ENCODE measurements at regions not wholly inside any gene's neighbourhood (a gene's known extent, or its start where the extent isn't known, plus 50 kb on each side); places are given as distances from the start of the nearest gene placed in this dataset.

DNA sequence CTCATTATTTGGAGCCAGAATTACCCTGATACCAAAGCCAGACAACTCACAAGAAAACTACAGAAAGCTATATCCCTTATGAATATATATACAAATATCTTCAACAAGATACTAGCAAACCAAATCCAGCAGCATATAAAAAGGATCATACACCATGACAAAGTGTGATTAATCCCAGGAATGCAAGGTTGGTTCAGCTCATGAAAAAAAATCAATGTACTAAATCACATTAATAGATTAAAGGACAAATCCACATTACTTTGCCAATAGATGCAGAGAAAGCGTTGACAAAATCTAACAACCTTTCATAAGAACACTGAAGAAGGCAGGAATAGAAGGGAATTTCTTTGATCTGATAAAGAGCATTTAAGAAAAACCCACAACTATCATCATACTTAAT lies 50.4 kb upstream of the TEAD1 start:
- H3K4me2 ChIP-seq: no peak overlapping the region
- H2AFZ ChIP-seq (ENCODE audit: low read depth): no peak overlapping the region
- 78% methylated on average over 1 of the region's 1 CpG for WGBS (ENCODE audit: low lambda C conversion rate)
- no peaks in the 10 kb centered on the region for H3K9me2 ChIP-seq
- no peaks in the 10 kb centered on the region for H4K20me1 ChIP-seq (ENCODE audit: insufficient read depth)
- peaks cover 18% of the 10 kb centered on the region; the same call in 1 of the 2 replicates for H3K9me3 ChIP-seq
- H3K36me3 ChIP-seq (replicated peaks in 1 of 2; ENCODE audit: control insufficient read depth in 1 of 2, insufficient read depth in 2 of 2, low read length in 1 of 2): peaks cover 0 to 6% of the 10 kb centered on the region in 2 experiments
- H3K4me3 ChIP-seq (ENCODE audit: low read depth in 2 of 2, low read length in 1 of 2): no peak overlapping the region
- H3K4me1 ChIP-seq (ENCODE audit: control insufficient read depth in 1 of 2, insufficient read depth in 2 of 2, low read depth in 1 of 2, low read length in 1 of 2): no peaks in the 10 kb centered on the region; a peak in 2 of 4 replicates
- no peak overlapping the region for H3K9ac ChIP-seq
- no peaks in the 10 kb centered on the region for H3K79me2 ChIP-seq (ENCODE audit: insufficient read depth)
- CTCF ChIA-PET: no interaction called here
- H3K27ac ChIP-seq (ENCODE audit: low read depth in 2 of 2, low read length in 1 of 2): no peak overlapping the region
- H3K27me3 ChIP-seq (ENCODE audit: insufficient read depth): no peaks in the 10 kb centered on the region
- peaks cover 23% of the 10 kb centered on the region for H3F3A ChIP-seq (replicated peaks; ENCODE audit: insufficient read depth)
- POLR2A ChIA-PET: no interaction called here
- no peak for DNase-seq
- TF ChIP-seq, protein P1, sequence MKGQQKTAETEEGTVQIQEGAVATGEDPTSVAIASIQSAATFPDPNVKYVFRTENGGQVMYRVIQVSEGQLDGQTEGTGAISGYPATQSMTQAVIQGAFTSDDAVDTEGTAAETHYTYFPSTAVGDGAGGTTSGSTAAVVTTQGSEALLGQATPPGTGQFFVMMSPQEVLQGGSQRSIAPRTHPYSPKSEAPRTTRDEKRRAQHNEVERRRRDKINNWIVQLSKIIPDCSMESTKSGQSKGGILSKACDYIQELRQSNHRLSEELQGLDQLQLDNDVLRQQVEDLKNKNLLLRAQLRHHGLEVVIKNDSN (IDR thresholded peaks at IDR 0.05; ENCODE audit: borderline replicate concordance, low read depth): no peak
- TF ChIP-seq TAF1 (IDR thresholded peaks at IDR 0.05; ENCODE audit: borderline replicate concordance, low read depth, low read length): no peak
- no peak for TF ChIP-seq TCF12 (IDR thresholded peaks at IDR 0.05)
- no peak for TF ChIP-seq YY1 (IDR thresholded peaks at IDR 0.05; ENCODE audit: low read depth)
- TF ChIP-seq SIN3A (IDR thresholded peaks at IDR 0.05; ENCODE audit: borderline replicate concordance, low read depth, low read length): no peak
- no peak for TF ChIP-seq RCOR1 (IDR thresholded peaks at IDR 0.05; ENCODE audit: low read length)
- no peak for TF ChIP-seq EP300 (IDR thresholded peaks at IDR 0.05; ENCODE audit: borderline replicate concordance in 1 of 2, low read depth in 1 of 2, low read length in 1 of 2)

All from SK-N-SH (cell line).